Urinary bladder (tissue), 3 donors: ENCODE measurements at regions not wholly inside any gene's neighbourhood (a gene's known extent, or its start where the extent isn't known, plus 50 kb on each side); places are given as distances from the start of the nearest gene placed in this dataset.

Source experiments
- DNase-seq: peaks from one replicate; pipeline ENCODE4 v3.0.0-alpha.2; 2015; ENCODE audit errors: extremely low spot score
- H3K27ac ChIP-seq: one replicate; pipeline ENCODE4 v1.5.1; 2013; ENCODE audit warnings: low read depth, mild to moderate bottlenecking, moderate library complexity
- H3K36me3 ChIP-seq: one replicate; pipeline ENCODE4 v1.6.1; 2013; ENCODE audit warnings: mild to moderate bottlenecking, moderate library complexity; ENCODE audit not compliant: insufficient read depth
- H3K4me1 ChIP-seq: one replicate; pipeline ENCODE4 v1.6.1; 2013; ENCODE audit warnings: mild to moderate bottlenecking, moderate library complexity; ENCODE audit not compliant: insufficient read depth
- H3K4me3 ChIP-seq: one replicate; pipeline ENCODE4 v1.5.1; 2013; ENCODE audit warnings: low read depth, low read length
- WGBS: extraction: QIAGEN DNeasy Blood & Tissue Kit; methylation state at CpG from one replicate; pipeline ENCODE4 v1.1.7; 2013; 5-methylcytosine and 5-hydroxymethylcytosine counted together
- donor health status: healthy with polysubstance abuse.
- donor health status: healthy.

DNA sequence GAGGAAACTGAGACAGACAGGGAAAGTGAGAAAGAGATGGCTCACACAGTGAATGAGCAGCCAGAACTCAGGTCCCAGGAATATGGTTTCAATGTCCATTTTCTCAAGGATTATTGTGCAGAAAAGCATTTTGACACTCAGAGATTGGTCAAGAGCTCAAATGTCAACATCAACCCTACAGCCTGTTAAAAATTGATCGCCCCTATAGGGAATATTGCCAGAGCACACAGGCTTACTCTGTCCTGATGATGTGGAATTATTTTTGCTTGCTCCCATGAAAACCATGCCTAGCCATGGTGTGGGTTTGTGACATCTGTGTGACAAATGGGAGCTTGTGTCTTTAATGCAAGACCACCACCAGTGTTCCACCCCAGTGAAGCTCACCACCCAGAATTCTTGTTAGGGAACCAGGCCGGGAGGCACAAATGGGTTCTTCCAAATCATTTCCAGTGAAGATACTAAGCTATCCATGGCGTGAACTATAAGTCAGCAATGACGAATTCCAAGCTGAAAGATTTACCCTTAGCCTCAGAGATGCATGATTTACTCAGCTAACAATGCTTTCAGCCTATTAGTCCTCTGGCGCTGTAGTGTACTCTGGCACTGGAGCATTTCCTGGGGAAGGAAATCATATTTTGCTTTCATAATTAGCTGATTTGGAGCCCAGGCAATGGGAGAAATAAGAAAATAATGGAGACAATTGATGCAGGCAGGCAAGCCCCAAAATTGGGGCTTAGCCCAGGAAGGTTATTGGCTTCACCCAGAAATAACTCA, 1188.2 kb upstream of the TMEM132C start:
- Histone ChIP-seq H3K4me1 (no peaks in the 10 kb centered on the region), H3K36me3 (no peaks in the 10 kb centered on the region), H3K4me3 (no peak overlapping the region), H3K27ac (no peak overlapping the region)
- DNase-seq: no peak
- 80% methylated on average over 5 of the region's 5 CpGs for WGBS

DNA sequence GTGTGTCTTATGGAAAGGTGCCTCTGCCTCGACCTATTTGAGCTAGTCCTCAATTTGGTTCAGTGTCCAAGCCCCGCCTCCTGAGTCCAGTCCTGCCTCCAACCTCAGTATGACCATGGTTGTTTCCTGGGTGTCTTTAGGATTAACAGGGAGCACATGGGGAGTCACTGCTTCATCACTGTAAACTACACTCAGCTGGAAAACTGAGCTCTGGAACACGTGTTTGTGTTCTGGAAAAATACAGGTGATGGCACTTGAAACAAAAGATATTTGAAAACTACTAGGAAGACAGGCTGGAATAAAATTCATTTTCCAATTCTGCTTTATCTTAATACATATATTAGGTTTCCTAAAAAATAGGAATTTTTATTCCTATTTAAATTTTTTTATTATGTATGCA, 1187.3 kb upstream of the TMEM132C start:
- Histone ChIP-seq H3K4me3 (no peak overlapping the region), H3K4me1 (no peaks in the 10 kb centered on the region), H3K27ac (no peak overlapping the region), H3K36me3 (no peaks in the 10 kb centered on the region)
- 77% methylated on average over 3 of the region's 3 CpGs for WGBS
- DNase-seq: no peak

DNA sequence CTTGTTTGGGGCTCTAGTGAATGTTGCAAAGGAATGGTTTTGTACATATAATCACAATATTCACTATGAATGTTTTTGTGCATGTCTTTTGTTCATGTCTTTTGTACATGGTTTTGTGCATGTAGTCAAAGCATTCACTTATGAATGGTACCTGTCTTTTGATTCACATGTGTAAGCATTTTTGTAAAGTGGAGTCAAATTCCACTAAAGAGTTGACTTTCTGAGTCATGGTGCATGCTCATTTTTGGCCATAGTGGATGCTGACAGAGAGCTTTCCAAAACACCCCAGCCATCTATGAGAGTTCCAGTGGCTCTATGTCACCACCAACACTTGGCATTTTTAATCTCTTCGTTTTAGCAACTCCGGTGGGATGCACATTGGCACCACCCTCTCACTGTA, 1185.9 kb upstream of the TMEM132C start:
- H3K27ac ChIP-seq: no peak overlapping the region
- H3K4me3 ChIP-seq: no peak overlapping the region
- no peaks in the 10 kb centered on the region for H3K4me1 ChIP-seq
- no peak for DNase-seq
- H3K36me3 ChIP-seq: no peaks in the 10 kb centered on the region
- 84% methylated on average over 2 of the region's 2 CpGs for WGBS

DNA sequence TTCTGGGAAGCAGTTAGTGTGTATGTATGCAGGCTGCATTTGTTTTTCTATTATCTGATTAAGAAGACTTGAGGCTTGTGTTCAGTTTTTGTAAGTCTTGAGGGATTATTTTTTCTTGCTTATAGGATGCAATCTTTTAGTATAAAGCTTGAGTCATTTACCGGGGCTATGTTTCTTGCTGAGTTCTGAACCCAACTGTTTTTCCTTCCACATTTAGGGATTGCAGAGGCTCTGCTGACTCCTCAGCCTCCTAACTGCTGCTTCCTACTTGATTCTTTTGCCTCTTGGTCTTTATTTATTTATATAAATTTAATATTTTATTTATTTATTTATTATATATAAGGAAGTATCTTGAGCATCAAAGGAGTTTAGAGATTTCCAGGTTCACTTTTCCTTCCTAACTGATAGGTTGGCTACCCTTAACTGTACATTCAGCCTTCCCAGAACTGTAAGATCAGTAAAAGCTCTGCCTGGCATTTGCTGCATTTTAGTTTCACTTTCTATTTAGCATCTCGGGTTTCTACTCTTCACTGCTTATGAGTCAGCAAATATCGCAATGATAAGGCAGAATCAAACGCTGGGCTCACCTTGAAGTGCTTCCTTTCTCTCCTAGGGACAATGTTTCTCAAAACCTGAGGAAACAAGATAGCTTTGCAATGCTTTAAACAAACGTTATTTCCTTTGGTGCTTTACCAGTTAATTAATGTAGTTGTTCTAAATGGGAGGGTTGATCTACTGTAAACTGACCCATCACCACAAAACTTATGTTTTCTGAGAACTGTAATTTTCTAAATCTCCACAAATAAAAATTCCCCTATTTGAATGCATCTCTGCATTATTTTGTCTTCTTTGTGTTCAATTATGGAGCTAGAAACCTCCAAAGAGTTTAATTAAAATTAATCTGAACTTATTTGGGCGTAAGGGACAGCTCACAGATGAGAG, 1183.7 kb upstream of the TMEM132C start:
- no peaks in the 10 kb centered on the region for H3K36me3 ChIP-seq
- peak; percentile 49 for DNase-seq
- no peaks in the 10 kb centered on the region for H3K4me1 ChIP-seq
- peak overlapping the region; percentile 53 for H3K4me3 ChIP-seq
- H3K27ac ChIP-seq: no peak overlapping the region
- 18% methylated on average over 6 of the region's 6 CpGs for WGBS

DNA sequence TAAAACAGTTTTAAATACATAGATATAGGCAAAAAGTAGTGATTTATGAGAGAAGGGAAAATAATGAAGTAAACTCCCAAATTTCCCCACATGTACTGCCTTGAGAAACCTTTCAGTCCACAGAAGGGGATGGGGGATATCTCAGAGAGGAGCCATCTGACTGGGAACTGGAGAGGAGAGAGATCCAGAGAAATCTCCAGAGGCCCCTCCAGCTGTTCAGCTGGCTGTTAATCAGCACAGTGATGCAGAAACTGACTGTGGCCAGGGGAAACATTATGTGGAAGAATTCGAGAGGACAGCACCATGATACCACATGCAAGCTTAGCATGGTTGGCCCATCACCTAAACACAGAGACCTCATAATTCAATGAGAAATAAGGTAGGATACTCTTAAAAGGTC, 1165.9 kb upstream of the TMEM132C start:
- no peaks in the 10 kb centered on the region for H3K4me1 ChIP-seq
- no peak overlapping the region for H3K4me3 ChIP-seq
- DNase-seq: no peak
- no peak overlapping the region for H3K27ac ChIP-seq
- H3K36me3 ChIP-seq: no peaks in the 10 kb centered on the region
- 56% methylated on average over 1 of the region's 1 CpG for WGBS

DNA sequence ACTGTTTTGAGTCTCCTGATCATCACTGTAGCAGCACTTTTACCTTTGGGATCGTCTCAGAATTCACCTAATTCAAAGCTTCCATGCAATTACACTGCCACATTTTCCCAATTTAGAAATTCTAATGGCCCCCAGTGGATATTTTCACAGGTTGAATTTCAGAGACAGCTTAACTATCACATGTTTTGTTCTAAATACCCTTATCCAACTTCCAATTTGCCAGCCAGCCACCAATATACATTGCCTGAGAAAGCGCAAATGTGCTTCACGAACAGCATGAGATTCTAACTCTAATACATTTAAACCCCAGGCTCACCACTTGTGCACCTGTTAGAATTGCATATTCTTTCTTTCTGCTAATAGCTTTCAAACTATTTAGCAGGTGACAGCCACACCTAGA, 1160.9 kb upstream of the TMEM132C start:
- no peak overlapping the region for H3K27ac ChIP-seq
- 88% methylated on average over 3 of the region's 3 CpGs for WGBS
- H3K4me1 ChIP-seq: no peaks in the 10 kb centered on the region
- H3K4me3 ChIP-seq: no peak overlapping the region
- DNase-seq: no peak
- H3K36me3 ChIP-seq: no peaks in the 10 kb centered on the region

DNA sequence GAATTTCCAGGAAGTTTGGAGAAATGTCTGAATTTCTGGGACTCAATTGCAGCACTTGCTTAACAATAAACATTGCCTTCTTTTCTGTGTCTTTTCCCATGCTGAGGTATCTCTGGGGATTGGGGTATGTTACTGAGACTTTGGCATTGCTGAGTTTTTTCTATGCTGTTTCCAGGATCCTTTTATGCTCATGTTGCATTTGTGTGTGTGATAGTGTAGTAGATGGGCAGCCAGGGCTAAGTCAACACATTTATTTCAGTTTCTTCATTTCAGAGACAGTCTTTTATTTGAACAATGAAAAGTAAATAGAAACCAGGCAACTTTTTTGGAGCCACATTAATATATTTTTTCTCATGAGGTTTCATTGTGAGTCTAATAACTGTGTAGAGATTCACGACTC, 1160.3 kb upstream of the TMEM132C start:
- WGBS: 77% methylated on average over 1 of the region's 1 CpG
- no peak for DNase-seq
- Histone ChIP-seq H3K4me1 (no peaks in the 10 kb centered on the region), H3K27ac (no peak overlapping the region), H3K4me3 (no peak overlapping the region), H3K36me3 (no peaks in the 10 kb centered on the region)

DNA sequence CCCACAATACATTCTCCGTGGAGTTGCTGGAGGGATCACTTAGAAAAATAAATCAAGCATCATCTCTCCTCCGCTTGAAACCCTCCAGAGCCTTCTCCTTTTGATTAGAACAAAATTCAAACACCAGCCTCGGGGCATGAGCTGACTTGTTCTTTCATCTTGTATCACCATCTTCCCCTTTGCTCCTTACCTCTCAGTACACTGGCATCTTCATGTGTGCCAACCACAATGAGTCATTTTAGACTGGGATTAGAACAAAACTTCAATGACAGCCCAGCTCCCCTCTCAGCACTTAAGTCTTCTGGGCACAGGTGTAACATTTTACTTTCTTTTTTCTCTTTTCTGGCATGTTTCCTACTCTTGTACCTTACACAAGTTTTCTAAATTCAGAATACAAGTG, 1159.2 kb upstream of the TMEM132C start:
- 67% methylated on average over 3 of the region's 3 CpGs for WGBS
- Histone ChIP-seq H3K4me3 (no peak overlapping the region), H3K36me3 (no peaks in the 10 kb centered on the region), H3K4me1 (no peaks in the 10 kb centered on the region), H3K27ac (no peak overlapping the region)
- no peak for DNase-seq

DNA sequence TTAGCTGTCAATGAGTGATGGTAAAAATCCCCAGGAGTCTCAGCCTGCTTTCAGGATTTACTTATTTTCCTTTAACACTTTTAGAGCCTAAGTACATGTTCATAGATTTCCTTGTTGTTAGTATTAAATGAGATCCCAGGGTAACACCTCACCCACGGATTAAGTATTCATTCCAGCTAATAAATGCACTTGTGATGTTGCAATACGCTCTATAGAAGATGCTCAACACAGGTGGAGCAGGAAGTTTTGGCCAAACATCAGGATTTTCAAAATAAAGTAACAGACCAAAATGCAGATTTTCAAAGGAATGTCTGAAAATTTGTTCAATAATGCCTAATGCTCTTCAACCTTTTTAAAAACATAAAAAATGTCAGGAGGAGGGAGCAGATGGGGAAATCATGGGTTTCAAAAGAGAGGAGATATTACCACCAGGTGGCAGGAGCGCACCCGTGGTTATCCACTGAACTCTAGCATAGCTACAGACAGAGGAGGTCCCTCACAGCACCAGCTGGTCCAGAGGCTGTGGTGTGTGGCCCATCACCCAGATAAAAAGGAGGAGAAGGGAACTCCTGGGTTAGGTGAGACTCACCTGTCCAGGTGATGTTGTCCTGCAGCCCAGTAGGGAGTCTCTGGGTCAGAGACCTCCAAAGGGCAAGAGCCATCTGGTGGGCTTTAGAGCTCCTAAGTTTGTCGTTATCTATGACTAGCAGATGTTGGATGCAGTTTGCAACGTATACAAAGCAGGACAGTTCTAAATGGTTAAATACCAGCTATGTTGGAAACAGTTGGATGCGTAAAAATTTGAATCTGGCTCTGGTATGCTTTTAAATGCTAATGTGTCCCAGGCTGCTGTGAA, 1158.4 kb upstream of the TMEM132C start:
- WGBS: 32% methylated on average over 7 of the region's 7 CpGs
- Histone ChIP-seq H3K4me3 (no peak overlapping the region), H3K4me1 (no peaks in the 10 kb centered on the region), H3K36me3 (no peaks in the 10 kb centered on the region), H3K27ac (no peak overlapping the region)
- no peak for DNase-seq

DNA sequence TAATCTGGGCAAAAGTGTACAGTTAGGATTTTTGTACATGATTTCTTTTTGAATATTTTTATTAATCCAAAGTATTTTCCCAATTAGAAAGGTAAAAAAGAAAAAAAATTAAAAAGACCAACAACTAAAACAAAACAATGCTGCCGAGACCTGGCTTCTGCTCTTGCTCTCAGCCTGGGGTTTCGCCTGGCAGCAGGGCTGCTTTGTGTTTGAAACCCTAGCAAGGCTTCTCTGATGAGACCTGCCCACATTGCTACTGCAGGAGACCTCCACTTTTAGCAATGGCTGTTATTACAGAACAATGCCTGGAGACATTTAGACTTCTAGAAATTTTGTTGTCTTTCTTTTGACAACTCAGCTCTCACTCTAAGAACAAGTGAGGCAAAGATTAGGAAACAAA, 1153.0 kb upstream of the TMEM132C start:
- Histone ChIP-seq H3K36me3 (no peaks in the 10 kb centered on the region), H3K4me3 (no peak overlapping the region), H3K4me1 (no peaks in the 10 kb centered on the region), H3K27ac (no peak overlapping the region)
- 38% methylated on average over 2 of the region's 2 CpGs for WGBS
- no peak for DNase-seq

DNA sequence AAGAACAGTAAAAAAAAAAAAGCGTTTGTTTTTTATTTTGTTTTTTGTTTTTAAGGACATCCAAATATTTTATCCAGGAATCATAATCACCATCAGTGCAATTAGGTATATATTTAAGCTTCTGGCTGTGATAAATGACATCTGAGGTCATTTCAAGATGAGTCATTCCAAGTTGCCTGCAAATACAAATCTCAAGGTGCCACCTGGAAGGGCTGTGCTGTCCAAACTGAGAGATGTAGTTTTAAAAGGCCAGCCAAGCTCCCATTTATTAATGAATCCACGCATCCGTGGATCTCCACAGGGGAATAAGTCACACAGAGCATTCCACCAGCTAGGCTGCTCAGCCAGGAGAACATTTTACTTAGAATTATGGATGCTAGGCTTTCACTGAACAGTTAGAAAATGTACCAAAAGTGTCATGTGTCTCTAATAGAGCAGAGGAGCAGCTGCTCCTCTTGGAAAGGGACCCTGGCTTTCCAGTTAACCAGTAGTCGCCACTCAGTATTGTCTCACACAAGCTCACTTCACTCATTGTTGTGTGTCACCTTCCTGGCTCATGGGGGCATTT, 1151.4 kb upstream of the TMEM132C start:
- DNase-seq: no peak
- Histone ChIP-seq H3K36me3 (no peaks in the 10 kb centered on the region), H3K27ac (no peak overlapping the region), H3K4me1 (no peaks in the 10 kb centered on the region), H3K4me3 (no peak overlapping the region)
- 76% methylated on average over 4 of the region's 4 CpGs for WGBS

DNA sequence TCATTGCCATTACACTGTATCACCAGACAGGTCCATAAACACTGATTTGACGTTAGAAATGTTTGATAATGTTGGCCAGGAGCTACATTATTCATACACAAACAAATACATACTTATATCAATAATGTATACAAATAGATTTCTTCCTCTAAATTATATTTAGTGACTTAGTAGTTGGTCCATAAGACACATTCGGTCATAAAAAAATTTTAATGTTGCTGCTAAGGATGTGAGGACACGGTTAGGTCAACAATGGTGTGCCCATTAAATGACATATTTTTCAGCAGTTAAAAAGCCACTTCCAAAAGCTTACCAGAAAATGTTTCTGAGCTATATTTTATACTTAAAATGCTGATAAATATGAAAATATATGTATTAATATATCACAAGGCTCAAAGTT, 1148.7 kb upstream of the TMEM132C start:
- no peaks in the 10 kb centered on the region for H3K36me3 ChIP-seq
- 56% methylated on average over 3 of the region's 3 CpGs for WGBS
- no peaks in the 10 kb centered on the region for H3K4me1 ChIP-seq
- no peak overlapping the region for H3K27ac ChIP-seq
- DNase-seq: no peak
- no peak overlapping the region for H3K4me3 ChIP-seq

DNA sequence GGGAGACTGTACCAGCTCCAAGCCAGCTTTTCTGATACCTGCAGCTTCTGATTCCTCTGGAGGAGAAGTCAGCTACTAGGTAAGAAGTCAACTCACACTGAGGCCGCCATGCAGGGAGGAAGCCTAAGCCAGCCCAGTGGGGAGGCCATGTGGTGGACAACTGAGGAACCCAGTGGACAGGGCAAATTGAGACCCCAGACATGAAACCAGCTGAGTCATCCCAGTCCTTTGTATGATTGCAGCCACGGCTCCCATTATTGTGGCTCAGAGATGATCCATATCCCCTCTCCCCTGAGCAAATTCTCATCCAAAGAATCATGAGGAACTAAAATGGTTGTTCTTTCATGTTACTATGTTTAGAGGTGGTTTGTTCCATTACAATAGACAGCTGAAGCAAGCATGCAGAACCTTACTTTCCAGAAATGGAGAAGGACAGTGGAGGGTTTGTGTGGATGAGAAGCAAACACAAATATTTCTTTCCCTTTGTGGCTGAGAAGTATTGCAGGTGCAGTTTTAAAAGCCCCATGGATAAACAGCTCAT, 1147.3 kb upstream of the TMEM132C start:
- H3K4me3 ChIP-seq: no peak overlapping the region
- 83% methylated on average over 2 of the region's 2 CpGs for WGBS
- no peaks in the 10 kb centered on the region for H3K4me1 ChIP-seq
- no peaks in the 10 kb centered on the region for H3K36me3 ChIP-seq
- H3K27ac ChIP-seq: no peak overlapping the region
- DNase-seq: no peak
